KMS-11 (cell line): ENCODE measurements at regions not wholly inside any gene's neighbourhood (a gene's known extent, or its start where the extent isn't known, plus 50 kb on each side); places are given as distances from the start of the nearest gene placed in this dataset.

Source experiments
- H2AFZ ChIP-seq: fragments of 200-600 bp; sonication (generic); 2 replicates; pipeline ENCODE4 v1.6.1; 2016; ENCODE audit warnings: antibody characterized with exemption, mixed run types, low read depth
- H3K27ac ChIP-seq: fragments of 200-600 bp; sonication (generic); 2 replicates; pipeline ENCODE4 v1.6.1; 2016; ENCODE audit warnings: mild to moderate bottlenecking, mixed run types
- H3K27me3 ChIP-seq: fragments of 200-600 bp; sonication (generic); 2 replicates; pipeline ENCODE4 v1.6.1; 2017; ENCODE audit warnings: mild to moderate bottlenecking, low read depth, mixed run types, moderate library complexity; ENCODE audit not compliant: insufficient read depth
- H3K36me3 ChIP-seq: fragments of 200-600 bp; sonication (generic); 2 replicates; pipeline ENCODE4 v1.6.1; 2017; ENCODE audit warnings: mild to moderate bottlenecking, mixed run types; ENCODE audit not compliant: insufficient read depth
- H3K4me1 ChIP-seq: fragments of 200-600 bp; sonication (generic); 2 replicates; pipeline ENCODE4 v1.6.1; 2016; ENCODE audit warnings: mild to moderate bottlenecking, low read depth, mixed run types; ENCODE audit not compliant: poor library complexity, severe bottlenecking
- H3K4me2 ChIP-seq: fragments of 200-600 bp; sonication (generic); 2 replicates; pipeline ENCODE4 v1.7.0; 2016; ENCODE audit warnings: mild to moderate bottlenecking, mixed run types
- H3K4me3 ChIP-seq: fragments of 200-600 bp; sonication (generic); IDR thresholded peaks from 2 replicates; pipeline ENCODE4 v1.6.1; 2017; ENCODE audit warnings: low read depth, low read length, mixed read lengths; ENCODE audit not compliant: insufficient read depth
- H3K79me2 ChIP-seq: fragments of 200-600 bp; sonication (generic); 2 replicates; pipeline ENCODE4 v1.6.1; 2016; ENCODE audit warnings: low read depth, mixed run types; ENCODE audit not compliant: insufficient read depth
- H3K9ac ChIP-seq: fragments of 200-600 bp; sonication (generic); 2 replicates; pipeline ENCODE4 v1.6.1; 2016; ENCODE audit warnings: mild to moderate bottlenecking, mixed run types
- H4K20me1 ChIP-seq: fragments of 200-600 bp; sonication (generic); 2 replicates; pipeline ENCODE4 v1.6.1; 2016; ENCODE audit warnings: mild to moderate bottlenecking, mixed run types; ENCODE audit not compliant: insufficient read depth
- CTCF ChIP-seq: fragments of 200-600 bp; sonication (generic); conservative IDR thresholded peaks from 2 replicates; pipeline ENCODE4 v1.6.1; 2017; ENCODE audit warnings: low read depth, mild to moderate bottlenecking, antibody characterized with exemption, low read length, moderate library complexity, mixed read lengths

- Histone ChIP-seq H3K27ac (no peak overlapping the region), H3K4me3 (no peak overlapping the region), H3K4me1 (no peaks in the 10 kb centered on the region), H4K20me1 (no peaks in the 10 kb centered on the region), H3K36me3 (no peaks in the 10 kb centered on the region), H3K79me2 (no peaks in the 10 kb centered on the region), H2AFZ (no peak overlapping the region), H3K4me2 (no peak overlapping the region), H3K9ac (no peak overlapping the region), H3K27me3 (no peaks in the 10 kb centered on the region)
- TF ChIP-seq CTCF, result no peak
Measured at GRCh38 chr13:47803131-47803530, 197.9 kb downstream of the SUCLA2 start.

- Histone ChIP-seq H3K4me3 (no peak overlapping the region), H4K20me1 (no peaks in the 10 kb centered on the region), H3K79me2 (no peaks in the 10 kb centered on the region), H3K27me3 (no peaks in the 10 kb centered on the region), H3K4me2 (no peak overlapping the region), H3K36me3 (no peaks in the 10 kb centered on the region), H2AFZ (no peak overlapping the region), H3K4me1 (no peaks in the 10 kb centered on the region), H3K9ac (no peak overlapping the region), H3K27ac (no peak overlapping the region)
- no peak for TF ChIP-seq CTCF
Measured at GRCh38 chr13:47801555-47801954, 199.5 kb downstream of the SUCLA2 start.

GRCh38 chr13:47800593-47800992, 200.5 kb downstream of the SUCLA2 start:
- Histone ChIP-seq H2AFZ (no peak overlapping the region), H3K9ac (no peak overlapping the region), H3K27me3 (no peaks in the 10 kb centered on the region), H3K4me2 (no peak overlapping the region), H4K20me1 (no peaks in the 10 kb centered on the region), H3K36me3 (no peaks in the 10 kb centered on the region), H3K4me3 (no peak overlapping the region), H3K4me1 (no peaks in the 10 kb centered on the region), H3K27ac (no peak overlapping the region), H3K79me2 (no peaks in the 10 kb centered on the region)
- no peak for TF ChIP-seq CTCF

- Histone ChIP-seq H2AFZ (no peak overlapping the region), H3K27me3 (no peaks in the 10 kb centered on the region), H3K4me3 (no peak overlapping the region), H3K36me3 (no peaks in the 10 kb centered on the region), H3K27ac (no peak overlapping the region), H3K9ac (no peak overlapping the region), H3K4me1 (no peaks in the 10 kb centered on the region), H3K4me2 (no peak overlapping the region), H4K20me1 (no peaks in the 10 kb centered on the region), H3K79me2 (no peaks in the 10 kb centered on the region)
- TF ChIP-seq CTCF, result no peak
Measured at GRCh38 chr13:47798906-47799305, 202.2 kb downstream of the SUCLA2 start.

GRCh38 chr13:47798194-47798593, 202.9 kb downstream of the SUCLA2 start:
- H3K27me3 ChIP-seq, result no peaks in the 10 kb centered on the region
- no peak for TF ChIP-seq CTCF
- no peak overlapping the region for H2AFZ ChIP-seq
- H3K4me3 ChIP-seq, result no peak overlapping the region
- no peaks in the 10 kb centered on the region for H3K4me1 ChIP-seq
- H3K36me3 ChIP-seq, result no peaks in the 10 kb centered on the region
- no peak overlapping the region for H3K9ac ChIP-seq
- no peaks in the 10 kb centered on the region for H3K79me2 ChIP-seq
- no peak overlapping the region for H3K4me2 ChIP-seq
- no peak overlapping the region for H3K27ac ChIP-seq
- no peaks in the 10 kb centered on the region for H4K20me1 ChIP-seq
